ENCODE measurements at regions not wholly inside any gene's neighbourhood (a gene's known extent, or its start where the extent isn't known, plus 50 kb on each side); places are given as distances from the start of the nearest gene placed in this dataset.
A peak's percentile ranks its signal among the peaks of the same experiment; 100 is the strongest.
"Not testable (repeated sequence)": the region's sequence is repeated elsewhere in the genome, so short reads cannot be mapped to it uniquely, and the experiment has no call there.

GRCh38 chr17:73914536-73915274, 270.5 kb upstream of the SDK2 start:
- no peak overlapping the region for H3K4me3 Mint-ChIP-seq
- H3K27me3 Mint-ChIP-seq: peaks cover 32 to 34% of the 10 kb centered on the region in 2 donors
- H3K27me3 ChIP-seq (ENCODE audit: insufficient read depth, low read length): peaks cover 2% of the 10 kb centered on the region
- CTCF ChIA-PET (ENCODE audit: partially characterized antibody): no interaction called here
- H3K27ac Mint-ChIP-seq: no peak overlapping the region
- H3K36me3 Mint-ChIP-seq: peaks cover 1 to 4% of the 10 kb centered on the region in 2 donors
- no peaks in the 10 kb centered on the region for H3K9me3 ChIP-seq (ENCODE audit: control insufficient read depth in 1 of 2, low read length in 2 of 2)
- H3K9me3 Mint-ChIP-seq: peaks cover 0 to 33% (median 28%) of the 10 kb centered on the region in 8 donors
- H3K4me3 ChIP-seq (ENCODE audit: low read length in 2 of 2): no peak overlapping the region
- intact Hi-C loops (cut with micrococcal nuclease): no loop called here
- no peaks in the 10 kb centered on the region for H3K4me1 ChIP-seq (ENCODE audit: insufficient read depth, low read length)
- no peaks in the 10 kb centered on the region for H3K36me3 ChIP-seq (ENCODE audit: insufficient read depth, low read length)
- DNase-seq: no peak
- POLR2A ChIA-PET (ENCODE audit: partially characterized antibody): no interaction called here
- no peak overlapping the region for H3K27ac ChIP-seq (ENCODE audit: low read depth, low read length)
- no peaks in the 10 kb centered on the region for H3K4me1 Mint-ChIP-seq

- H3K27me3 ChIP-seq (ENCODE audit: insufficient read depth, low read length); POLR2A ChIA-PET (ENCODE audit: partially characterized antibody); intact Hi-C loops (cut with micrococcal nuclease); H3K4me3 Mint-ChIP-seq; H3K9me3 ChIP-seq (ENCODE audit: control insufficient read depth in 1 of 2, low read length in 2 of 2); H3K27ac ChIP-seq (ENCODE audit: low read depth, low read length); H3K27ac Mint-ChIP-seq; H3K4me1 Mint-ChIP-seq; H3K36me3 Mint-ChIP-seq; H3K4me1 ChIP-seq (ENCODE audit: insufficient read depth, low read length); H3K36me3 ChIP-seq (ENCODE audit: insufficient read depth, low read length); H3K4me3 ChIP-seq (ENCODE audit: low read length in 2 of 2); CTCF ChIA-PET (ENCODE audit: partially characterized antibody); DNase-seq: not testable (repeated sequence)
- Mint-ChIP-seq H3K27me3 (peaks cover 13 to 24% of the 10 kb centered on the region in 2 donors), H3K9me3 (peaks cover 0 to 48% (median 34%) of the 10 kb centered on the region in 8 donors)
These were observed 274.8 kb upstream of the SDK2 start for GRCh38 chr17:73919033-73919432.

GRCh38 chr17:73921306-73921705, 277.1 kb upstream of the SDK2 start:
- peaks cover 2 to 7% (median 5%) of the 10 kb centered on the region in 4 donors for H3K4me1 Mint-ChIP-seq
- Histone ChIP-seq H3K9me3 (ENCODE audit: control insufficient read depth in 1 of 2, low read length in 2 of 2) (no peaks in the 10 kb centered on the region), H3K27me3 (ENCODE audit: insufficient read depth, low read length) (no peaks in the 10 kb centered on the region), H3K4me1 (ENCODE audit: insufficient read depth, low read length) (peaks cover 6% of the 10 kb centered on the region), H3K27ac (ENCODE audit: low read depth, low read length) (no peak overlapping the region), H3K4me3 (ENCODE audit: low read length in 2 of 2) (no peak overlapping the region), H3K36me3 (ENCODE audit: insufficient read depth, low read length) (no peaks in the 10 kb centered on the region)
- H3K4me3 Mint-ChIP-seq: no peak overlapping the region
- H3K36me3 Mint-ChIP-seq: peaks cover 0 to 1% of the 10 kb centered on the region in 2 donors
- H3K27ac Mint-ChIP-seq: no peak overlapping the region
- CTCF ChIA-PET (ENCODE audit: partially characterized antibody): no interaction called here
- intact Hi-C loops (cut with micrococcal nuclease): no loop called here
- POLR2A ChIA-PET (ENCODE audit: partially characterized antibody): no interaction called here
- peaks cover 10 to 17% of the 10 kb centered on the region in 2 donors for H3K27me3 Mint-ChIP-seq
- DNase-seq: no peak
- H3K9me3 Mint-ChIP-seq: peaks cover 0 to 33% (median 18%) of the 10 kb centered on the region in 8 donors

DNA sequence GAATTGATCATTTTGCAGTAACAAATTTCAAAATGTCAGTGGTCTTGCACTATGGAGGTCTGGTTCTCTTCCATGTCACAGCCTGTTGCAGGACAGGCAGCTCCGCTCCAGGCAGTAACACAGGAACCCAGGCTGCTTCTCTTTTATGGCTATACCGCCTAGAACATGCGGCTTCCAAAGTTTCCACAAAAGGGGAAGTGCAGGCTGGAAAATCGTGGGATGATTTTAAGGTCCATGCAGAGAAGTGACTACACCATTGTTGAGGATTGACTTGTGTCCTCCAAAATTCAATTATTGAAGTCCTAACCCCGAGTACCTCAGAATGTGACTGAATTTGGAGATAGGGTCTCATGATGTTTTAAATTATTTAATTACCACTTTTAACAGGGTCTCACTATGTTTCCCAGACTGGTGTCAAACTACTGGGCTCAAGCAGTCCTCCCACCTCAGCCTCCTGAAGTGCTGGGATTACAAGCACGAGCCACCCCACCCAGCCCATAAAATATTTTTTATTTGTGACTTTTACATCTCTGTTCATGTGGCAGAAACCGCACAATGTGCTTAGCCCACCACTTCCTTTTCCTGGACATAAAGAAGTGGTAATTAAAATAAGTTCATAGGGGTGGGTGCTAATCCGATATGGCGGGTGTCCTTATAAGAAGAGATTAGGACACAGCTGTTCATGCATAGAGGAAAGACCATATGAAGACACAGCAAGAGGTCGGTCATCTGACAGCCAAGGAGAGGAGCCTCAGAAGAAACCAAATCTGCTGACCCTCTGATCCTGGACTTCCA, 279.2 kb upstream of the RPL38 start:
- H3K27ac Mint-ChIP-seq: no peak overlapping the region

DNA sequence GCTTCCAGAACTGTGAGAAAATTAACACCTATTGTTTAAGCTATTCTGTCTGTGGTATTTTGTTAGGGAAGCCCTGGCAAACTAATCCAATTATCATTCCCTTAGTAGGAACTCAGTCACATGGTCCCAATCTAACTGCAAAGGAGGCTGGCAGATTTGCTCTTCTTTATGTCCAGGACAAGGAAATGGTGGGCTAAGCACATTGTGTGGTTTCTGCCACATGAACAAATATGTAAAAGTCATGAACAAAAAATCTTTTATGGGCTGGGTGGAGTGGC, 278.6 kb upstream of the RPL38 start:
- peaks cover 2 to 7% (median 5%) of the 10 kb centered on the region in 4 donors for H3K4me1 Mint-ChIP-seq
- no peaks in the 10 kb centered on the region for H3K27me3 ChIP-seq (ENCODE audit: insufficient read depth, low read length)
- peaks cover 6% of the 10 kb centered on the region for H3K4me1 ChIP-seq (ENCODE audit: insufficient read depth, low read length)
- no peak for DNase-seq
- H3K27ac ChIP-seq (ENCODE audit: low read depth, low read length): no peak overlapping the region
- H3K4me3 Mint-ChIP-seq: peak overlapping the region in 1 of 8 donors; percentile 4
- peaks cover 0 to 1% of the 10 kb centered on the region in 2 donors for H3K36me3 Mint-ChIP-seq
- no peak overlapping the region for H3K4me3 ChIP-seq (ENCODE audit: low read length in 2 of 2)
- ChIA-PET POLR2A (ENCODE audit: partially characterized antibody) (no interaction called here), CTCF (ENCODE audit: partially characterized antibody) (no interaction called here)
- peaks cover 0 to 16% (median 11%) of the 10 kb centered on the region in 8 donors for H3K9me3 Mint-ChIP-seq
- peaks cover 3 to 14% of the 10 kb centered on the region in 2 donors for H3K27me3 Mint-ChIP-seq
- no peak overlapping the region for H3K27ac Mint-ChIP-seq
- no peaks in the 10 kb centered on the region for H3K9me3 ChIP-seq (ENCODE audit: control insufficient read depth in 1 of 2, low read length in 2 of 2)
- H3K36me3 ChIP-seq (ENCODE audit: insufficient read depth, low read length): no peaks in the 10 kb centered on the region
- intact Hi-C loops (cut with micrococcal nuclease): no loop called here

More for the DNA sequence above, 279.2 kb upstream of the RPL38 start:
- DNase-seq: no peak
- H3K36me3 ChIP-seq (ENCODE audit: insufficient read depth, low read length): no peaks in the 10 kb centered on the region
- Mint-ChIP-seq H3K4me1 (peaks cover 2 to 7% (median 5%) of the 10 kb centered on the region in 4 donors), H3K27me3 (peaks cover 3 to 13% of the 10 kb centered on the region in 2 donors), H3K36me3 (peaks cover 0 to 1% of the 10 kb centered on the region in 2 donors), H3K9me3 (peaks cover 0 to 16% (median 11%) of the 10 kb centered on the region in 8 donors), H3K4me3 (peak overlapping the region in 3 of 8 donors; percentile 4 to 36 (median 32))
- no peak overlapping the region for H3K27ac ChIP-seq (ENCODE audit: low read depth, low read length)
- ChIA-PET CTCF (ENCODE audit: partially characterized antibody) (no interaction called here), POLR2A (ENCODE audit: partially characterized antibody) (no interaction called here)
- peaks cover 6% of the 10 kb centered on the region for H3K4me1 ChIP-seq (ENCODE audit: insufficient read depth, low read length)
- H3K9me3 ChIP-seq (ENCODE audit: control insufficient read depth in 1 of 2, low read length in 2 of 2): no peaks in the 10 kb centered on the region
- H3K4me3 ChIP-seq (ENCODE audit: low read length in 2 of 2): no peak overlapping the region
- intact Hi-C loops (cut with micrococcal nuclease): no loop called here
- no peaks in the 10 kb centered on the region for H3K27me3 ChIP-seq (ENCODE audit: insufficient read depth, low read length)

DNA sequence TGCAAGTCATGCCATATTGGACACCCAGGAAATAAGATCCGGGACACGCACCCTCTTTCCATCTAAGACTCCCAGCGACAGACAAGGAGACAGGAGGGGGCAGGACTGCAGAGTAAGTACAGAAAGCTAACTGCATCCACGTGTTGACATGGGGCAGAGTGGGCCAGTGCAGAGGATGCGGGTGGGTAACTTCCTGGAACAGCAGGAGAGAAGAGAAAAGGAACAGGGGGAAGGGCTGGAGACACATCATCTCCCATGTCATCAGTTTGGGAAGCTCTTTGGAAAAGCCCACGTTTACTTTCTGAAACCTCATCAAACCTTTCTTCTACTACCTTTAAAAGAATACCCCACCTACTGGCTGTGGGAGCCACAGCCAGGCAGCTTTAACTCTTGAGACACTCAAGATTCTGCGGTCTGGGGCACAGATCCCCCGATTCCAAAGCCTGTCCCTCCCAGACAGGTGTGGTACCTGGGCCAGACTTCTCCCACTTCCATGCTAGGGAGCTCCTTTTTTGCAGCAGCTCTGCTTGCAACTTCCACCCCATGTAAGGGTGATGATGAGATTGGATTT, 273.5 kb upstream of the RPL38 start:
- H3K4me1 Mint-ChIP-seq: peaks cover 0 to 1% (median under 1%) of the 10 kb centered on the region in 4 donors
- H3K4me3 Mint-ChIP-seq: no peak overlapping the region
- Histone ChIP-seq H3K36me3 (ENCODE audit: insufficient read depth, low read length) (no peaks in the 10 kb centered on the region), H3K27me3 (ENCODE audit: insufficient read depth, low read length) (no peaks in the 10 kb centered on the region), H3K4me3 (ENCODE audit: low read length in 2 of 2) (no peak overlapping the region), H3K9me3 (ENCODE audit: control insufficient read depth in 1 of 2, low read length in 2 of 2) (no peaks in the 10 kb centered on the region), H3K4me1 (ENCODE audit: insufficient read depth, low read length) (no peaks in the 10 kb centered on the region), H3K27ac (ENCODE audit: low read depth, low read length) (no peak overlapping the region)
- no peaks in the 10 kb centered on the region for H3K36me3 Mint-ChIP-seq
- H3K9me3 Mint-ChIP-seq: peaks cover 0 to 8% (median under 1%) of the 10 kb centered on the region in 8 donors
- ChIA-PET POLR2A (ENCODE audit: partially characterized antibody) (no interaction called here), CTCF (ENCODE audit: partially characterized antibody) (no interaction called here)
- no peak for DNase-seq
- H3K27me3 Mint-ChIP-seq: peaks cover 2 to 11% of the 10 kb centered on the region in 2 donors
- intact Hi-C loops (cut with micrococcal nuclease): no loop called here
- no peak overlapping the region for H3K27ac Mint-ChIP-seq

GRCh38 chr17:73932216-73932749, 271.2 kb upstream of the RPL38 start:
- intact Hi-C loops (cut with micrococcal nuclease): no loop called here
- H3K27me3 Mint-ChIP-seq: peaks cover 2 to 12% of the 10 kb centered on the region in 2 donors

More at GRCh38 chr17:73932216-73932749, 271.2 kb upstream of the RPL38 start:
- Histone ChIP-seq H3K27ac (ENCODE audit: low read depth, low read length) (no peak overlapping the region), H3K4me1 (ENCODE audit: insufficient read depth, low read length) (no peaks in the 10 kb centered on the region), H3K4me3 (ENCODE audit: low read length in 2 of 2) (no peak overlapping the region), H3K27me3 (ENCODE audit: insufficient read depth, low read length) (no peaks in the 10 kb centered on the region), H3K9me3 (ENCODE audit: control insufficient read depth in 1 of 2, low read length in 2 of 2) (no peaks in the 10 kb centered on the region), H3K36me3 (ENCODE audit: insufficient read depth, low read length) (no peaks in the 10 kb centered on the region)
- H3K36me3 Mint-ChIP-seq: no peaks in the 10 kb centered on the region
- ChIA-PET POLR2A (ENCODE audit: partially characterized antibody) (no interaction called here), CTCF (ENCODE audit: partially characterized antibody) (no interaction called here)
- DNase-seq: no peak
- no peaks in the 10 kb centered on the region for H3K4me1 Mint-ChIP-seq
- no peak overlapping the region for H3K4me3 Mint-ChIP-seq
- no peak overlapping the region for H3K27ac Mint-ChIP-seq
- H3K9me3 Mint-ChIP-seq: peaks cover 0 to 8% (median 0%) of the 10 kb centered on the region in 8 donors
